Cardiac muscle cell (in vitro differentiated cells and primary cell): ENCODE measurements at regions not wholly inside any gene's neighbourhood (a gene's known extent, or its start where the extent isn't known, plus 50 kb on each side); places are given as distances from the start of the nearest gene placed in this dataset.
"Not testable (repeated sequence)": the region's sequence is repeated elsewhere in the genome, so short reads cannot be mapped to it uniquely, and the experiment has no call there.

Source experiments
- DNase-seq, 2 donors: peaks; one replicate each; pipeline versions ENCODE4 v3.0.0 to v3.0.0-alpha.2; 2010 to 2017; ENCODE audit warnings: low read depth in 1 of 2, low spot score in 1 of 2
- H3K27ac ChIP-seq: fragments of 200-600 bp; sonication (generic); 2 replicates; pipeline ENCODE4 v1.5.1; 2016
- H3K27me3 ChIP-seq: fragments of 200-600 bp; sonication (generic); 2 replicates; pipeline ENCODE4 v1.6.0; 2016; ENCODE audit warnings: control low read depth
- H3K36me3 ChIP-seq: fragments of 200-600 bp; sonication (generic); 2 replicates; pipeline ENCODE4 v1.5.1; 2016; ENCODE audit warnings: control low read depth
- H3K4me1 ChIP-seq: fragments of 200-600 bp; sonication (generic); 2 replicates; pipeline ENCODE4 v1.8.1; 2017; ENCODE audit warnings: low read depth, mild to moderate bottlenecking, mixed run types
- H3K4me3 ChIP-seq: fragments of 200-600 bp; sonication (generic); 2 replicates; pipeline ENCODE4 v1.5.1; 2016; ENCODE audit warnings: mild to moderate bottlenecking
- H3K9me3 ChIP-seq: fragments of 200-600 bp; sonication (generic); 2 replicates; pipeline ENCODE4 v1.5.1; 2017; ENCODE audit warnings: low read depth, mild to moderate bottlenecking, control low read depth
- CTCF ChIP-seq: IDR thresholded peaks from 2 replicates; pipeline ENCODE4 v1.5.1; 2012; ENCODE audit warnings: low read depth, mild to moderate bottlenecking, low read length

DNA sequence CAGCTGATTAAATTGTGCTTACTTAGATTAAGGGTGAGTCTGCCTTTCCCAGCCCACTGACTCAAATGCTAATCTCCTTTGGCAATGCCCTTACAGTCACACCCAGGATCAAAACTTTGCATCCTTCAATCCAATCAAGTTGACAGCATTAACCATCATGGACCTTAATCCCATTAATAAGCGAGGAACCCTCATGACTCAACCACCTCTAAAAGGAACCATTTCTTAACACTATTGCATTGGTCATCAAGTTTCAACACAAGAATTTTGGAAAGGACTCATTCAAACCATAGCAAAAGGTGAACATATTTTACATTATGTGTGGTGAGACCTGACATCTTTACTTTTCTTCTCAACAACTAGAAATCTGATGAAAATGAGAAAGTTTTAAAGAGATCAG lies 187.0 kb downstream of the OSR1 start:
- Histone ChIP-seq H3K4me1 (no peaks in the 10 kb centered on the region), H3K27me3 (no peaks in the 10 kb centered on the region), H3K4me3 (no peak overlapping the region), H3K27ac (no peak overlapping the region), H3K9me3 (no peaks in the 10 kb centered on the region), H3K36me3 (no peaks in the 10 kb centered on the region)
- TF ChIP-seq CTCF = no peak
- DNase-seq = no peak

GRCh38 chr2:19169134-19169768 lies 189.2 kb downstream of the OSR1 start:
- H3K27ac ChIP-seq = no peak overlapping the region
- no peaks in the 10 kb centered on the region for H3K9me3 ChIP-seq
- no peaks in the 10 kb centered on the region for H3K36me3 ChIP-seq

DNA sequence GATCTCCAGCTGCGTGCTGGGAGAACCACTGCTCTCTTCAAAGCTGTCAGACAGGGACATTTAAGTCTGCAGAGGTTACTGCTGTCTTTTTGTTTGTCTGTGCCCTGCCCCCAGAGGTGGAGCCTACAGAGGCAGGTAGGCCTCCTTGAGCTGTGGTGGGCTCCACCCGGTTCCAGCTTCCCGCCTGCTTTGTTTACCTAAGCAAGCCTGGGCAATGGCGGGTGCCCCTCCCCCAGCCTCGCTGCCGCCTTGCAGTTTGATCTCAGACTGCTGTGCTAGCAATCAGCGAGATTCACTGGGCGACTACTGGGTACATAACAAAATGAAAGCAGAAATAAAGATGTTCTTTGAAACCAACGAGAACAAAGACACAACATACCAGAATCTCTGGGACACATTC lies 194.3 kb downstream of the OSR1 start:
- H3K27ac ChIP-seq, H3K27me3 ChIP-seq, H3K9me3 ChIP-seq, H3K4me3 ChIP-seq, DNase-seq, H3K36me3 ChIP-seq, H3K4me1 ChIP-seq: not testable (repeated sequence)

More at GRCh38 chr2:19169134-19169768, 189.2 kb downstream of the OSR1 start:
- Histone ChIP-seq H3K4me3 (no peak overlapping the region), H3K27me3 (no peaks in the 10 kb centered on the region), H3K4me1 (no peaks in the 10 kb centered on the region)
- DNase-seq = no peak
- TF ChIP-seq CTCF = no peak

DNA sequence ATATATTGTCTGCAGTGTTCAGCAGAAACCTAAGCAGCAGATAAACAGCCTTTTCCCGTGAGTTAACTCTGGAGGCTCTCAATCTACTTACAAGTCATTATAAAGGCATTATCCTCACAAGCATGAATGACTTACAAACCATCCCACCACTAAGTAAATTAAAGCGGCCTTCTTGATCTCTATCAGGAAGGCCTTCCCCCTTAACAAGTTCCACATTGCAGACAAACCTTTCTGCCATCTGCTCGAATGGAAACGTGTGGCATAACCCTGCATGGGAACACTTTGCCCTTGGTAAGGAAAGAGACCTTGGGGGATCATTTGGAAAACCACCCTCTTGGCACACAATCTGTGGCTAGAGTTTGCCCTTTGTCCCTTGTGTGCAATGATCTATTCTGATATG lies 199.5 kb downstream of the OSR1 start:
- Histone ChIP-seq H3K9me3 (no peaks in the 10 kb centered on the region), H3K36me3 (no peaks in the 10 kb centered on the region), H3K27me3 (no peaks in the 10 kb centered on the region), H3K27ac (no peak overlapping the region), H3K4me1 (no peaks in the 10 kb centered on the region), H3K4me3 (no peak overlapping the region)
- no peak for TF ChIP-seq CTCF
- no peak for DNase-seq

- no peaks in the 10 kb centered on the region for H3K4me1 ChIP-seq
- H3K9me3 ChIP-seq = no peaks in the 10 kb centered on the region
- no peak overlapping the region for H3K4me3 ChIP-seq
- no peak for DNase-seq
- H3K27ac ChIP-seq = no peak overlapping the region
- no peaks in the 10 kb centered on the region for H3K27me3 ChIP-seq
- H3K36me3 ChIP-seq = no peaks in the 10 kb centered on the region
- TF ChIP-seq CTCF = no peak
Observed at GRCh38 chr2:19158211-19158610, 200.2 kb downstream of the OSR1 start.

DNA sequence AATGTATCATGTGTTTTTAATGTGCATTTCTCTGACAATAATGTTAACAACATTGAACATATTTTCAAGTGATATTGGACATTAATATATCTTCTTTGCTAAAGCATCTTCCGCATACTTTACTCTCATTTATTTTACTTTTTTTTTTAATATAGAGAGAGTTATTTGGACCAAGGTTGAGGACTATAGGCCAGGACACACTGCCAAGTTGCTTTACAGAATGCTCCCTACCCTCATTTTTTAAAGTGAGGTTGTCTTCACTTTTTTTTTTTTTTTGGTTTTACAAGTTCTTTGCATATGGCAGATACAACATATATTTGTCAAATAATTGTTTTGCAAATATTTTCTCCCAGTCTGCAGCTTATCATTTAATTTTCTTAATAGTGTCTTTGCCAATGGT lies 201.8 kb downstream of the OSR1 start:
- H3K27me3 ChIP-seq = no peaks in the 10 kb centered on the region

More for the DNA sequence above, 201.8 kb downstream of the OSR1 start:
- Histone ChIP-seq H3K9me3 (no peaks in the 10 kb centered on the region), H3K4me3 (no peak overlapping the region), H3K4me1 (no peaks in the 10 kb centered on the region), H3K27ac (no peak overlapping the region), H3K36me3 (no peaks in the 10 kb centered on the region)
- TF ChIP-seq CTCF = no peak
- DNase-seq = no peak
